Neural progenitor cell (in vitro differentiated cells): ENCODE measurements at regions not wholly inside any gene's neighbourhood (a gene's known extent, or its start where the extent isn't known, plus 50 kb on each side); places are given as distances from the start of the nearest gene placed in this dataset.

Source experiments
- CTCF ChIP-seq: fragments of 200-600 bp; sonication (generic); IDR thresholded peaks from 2 replicates; pipeline ENCODE4 v1.5.1; 2017; ENCODE audit warnings: antibody characterized with exemption, mild to moderate bottlenecking
- EZH2 ChIP-seq: fragments of 200-600 bp; sonication (generic); IDR thresholded peaks from 2 replicates; pipeline ENCODE4 v1.6.1; 2017; ENCODE audit warnings: antibody characterized with exemption, mild to moderate bottlenecking, moderate library complexity
- EZH2phosphoT487 ChIP-seq: fragments of 200-600 bp; sonication (generic); IDR thresholded peaks from 2 replicates; pipeline ENCODE4 v1.6.1; 2017; ENCODE audit warnings: antibody characterized with exemption

DNA sequence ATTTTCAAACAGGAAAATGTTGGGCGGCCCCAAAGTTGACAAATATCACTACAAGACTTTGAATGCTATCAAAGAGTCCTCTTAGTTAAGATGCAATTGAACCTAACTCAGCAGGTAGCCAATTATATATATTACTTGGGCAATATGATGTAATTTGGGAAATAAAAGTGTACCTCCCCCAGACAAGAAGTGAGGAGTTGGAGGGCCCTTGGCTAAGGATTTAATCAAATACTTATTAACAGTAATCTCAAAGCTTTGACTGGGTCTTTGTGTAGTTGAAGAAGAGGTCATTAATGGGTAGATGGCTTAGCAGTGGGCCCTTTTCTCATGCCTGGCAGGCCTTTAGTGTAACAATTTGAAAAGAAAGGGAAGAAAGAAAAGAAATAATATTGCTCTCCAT lies 599.0 kb downstream of the CSNK1G3 start:
- TF ChIP-seq CTCF = no peak
- TF ChIP-seq EZH2 = no peak
- no peak for TF ChIP-seq EZH2phosphoT487
